ENCODE measurements at regions not wholly inside any gene's neighbourhood (a gene's known extent, or its start where the extent isn't known, plus 50 kb on each side); places are given as distances from the start of the nearest gene placed in this dataset.

DNA sequence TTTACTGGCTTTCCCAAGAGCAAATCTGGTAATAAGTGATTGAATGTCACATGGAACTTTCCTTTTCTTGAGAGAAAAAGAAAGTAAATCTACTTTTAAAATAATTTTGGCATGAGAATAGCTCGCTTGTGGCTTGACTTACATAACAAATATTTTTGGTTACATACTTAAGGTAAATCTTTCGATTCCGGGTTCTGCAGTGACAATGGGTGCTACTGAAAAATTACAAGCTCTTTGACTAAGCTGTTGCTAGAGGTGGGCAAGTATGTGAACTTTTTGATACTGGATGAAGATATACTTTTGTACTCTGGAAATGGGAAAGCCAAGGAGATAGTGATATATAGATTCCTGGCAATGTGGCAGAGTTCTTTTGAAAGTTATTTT is 51.9 kb upstream of the OTOL1 start:
- no peak for DNase-seq

DNA sequence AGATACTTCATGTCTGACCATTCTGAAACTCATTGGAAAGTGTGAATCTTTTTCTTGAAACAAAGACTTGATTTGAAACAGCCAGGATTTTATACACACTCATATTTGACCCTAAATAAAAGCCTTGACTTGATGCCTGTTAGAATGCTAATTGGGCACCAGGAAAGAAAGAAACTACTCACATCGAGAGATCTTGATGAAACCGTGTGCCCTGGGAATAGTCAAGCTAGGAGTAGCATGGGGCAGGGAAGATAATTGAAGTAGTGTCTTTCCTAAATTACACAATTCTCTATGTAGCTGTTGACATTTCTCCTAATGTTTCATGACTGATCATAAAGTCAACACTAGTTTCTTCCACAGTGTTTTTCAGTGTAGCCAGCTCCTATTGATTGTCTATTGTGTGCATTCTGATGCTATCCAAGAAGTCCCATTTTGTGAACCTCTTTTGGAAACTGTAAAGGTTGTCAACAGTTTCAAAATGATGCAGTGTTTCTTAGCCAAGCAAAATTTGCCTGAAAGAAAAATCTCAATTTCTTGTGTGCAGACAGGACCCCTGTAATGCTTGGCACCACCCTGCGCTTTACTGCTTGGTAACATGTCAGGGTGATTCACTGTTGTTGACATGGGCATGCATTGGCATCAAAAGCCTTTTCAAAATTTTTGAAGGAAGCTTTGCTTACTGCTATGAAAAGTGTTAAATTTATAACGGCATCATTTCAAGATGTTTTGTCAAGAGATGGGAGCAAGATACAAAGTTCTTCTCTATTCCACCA is 52.5 kb upstream of the OTOL1 start:
- peak; percentile 41 for DNase-seq

DNA sequence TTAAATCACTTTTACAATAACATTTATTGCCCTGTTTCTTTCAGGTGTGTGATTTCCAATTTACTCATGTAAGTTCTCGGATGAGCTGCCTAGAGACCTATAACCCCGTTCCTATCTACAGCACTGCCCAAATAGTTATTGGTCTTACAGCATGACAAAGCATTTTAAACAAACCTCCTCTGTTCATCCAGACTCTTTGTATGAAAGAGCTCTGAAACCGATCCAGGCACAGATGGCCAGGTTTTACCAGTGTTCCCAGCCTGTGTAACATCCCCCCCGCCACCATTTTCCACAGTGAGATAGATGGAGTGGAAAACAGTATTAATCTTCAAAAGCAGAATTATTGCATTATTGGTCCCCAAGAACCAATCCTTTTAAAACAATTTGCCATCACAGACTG is 59.0 kb upstream of the SPTSSB start:
- no peak for DNase-seq

DNA sequence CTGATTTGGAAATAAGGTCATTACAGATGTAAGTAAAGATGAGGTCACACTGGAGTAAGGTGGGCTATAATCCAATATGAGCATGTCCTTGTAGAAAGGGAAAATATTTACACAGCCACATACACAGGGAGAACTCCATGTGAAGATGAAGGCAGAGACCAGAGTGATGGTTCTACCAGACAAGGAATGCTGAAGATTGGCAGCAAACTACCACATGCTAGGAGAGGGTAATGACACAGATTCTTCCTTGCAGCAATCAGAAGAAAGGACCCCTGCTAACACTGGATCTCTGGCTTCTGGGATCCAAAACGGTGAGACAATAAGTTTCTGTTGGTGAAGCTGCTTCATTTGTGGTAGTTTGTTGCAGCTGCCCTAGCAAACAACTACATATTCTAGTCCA is 56.0 kb upstream of the SPTSSB start:
- DNase-seq = no peak

DNA sequence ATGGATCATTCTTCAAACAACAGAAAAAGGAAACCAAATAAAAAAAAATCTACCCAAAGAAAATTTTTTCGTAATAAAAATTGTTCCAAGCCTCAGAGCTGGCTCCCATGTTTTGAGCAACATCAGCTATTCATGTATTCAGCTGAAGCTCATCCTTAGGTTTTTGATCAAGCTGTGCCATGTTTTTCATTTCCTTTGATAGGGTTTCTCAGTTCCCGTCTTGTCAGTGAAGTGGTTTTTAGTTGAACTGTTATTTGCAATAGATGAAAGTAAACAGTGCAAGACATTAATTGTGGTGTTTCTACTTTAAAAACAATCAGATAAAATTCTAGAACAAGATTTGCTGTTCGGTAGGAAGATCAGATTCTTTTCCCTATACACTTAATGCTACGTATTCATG is 55.4 kb upstream of the SPTSSB start:
- no peak for DNase-seq

DNA sequence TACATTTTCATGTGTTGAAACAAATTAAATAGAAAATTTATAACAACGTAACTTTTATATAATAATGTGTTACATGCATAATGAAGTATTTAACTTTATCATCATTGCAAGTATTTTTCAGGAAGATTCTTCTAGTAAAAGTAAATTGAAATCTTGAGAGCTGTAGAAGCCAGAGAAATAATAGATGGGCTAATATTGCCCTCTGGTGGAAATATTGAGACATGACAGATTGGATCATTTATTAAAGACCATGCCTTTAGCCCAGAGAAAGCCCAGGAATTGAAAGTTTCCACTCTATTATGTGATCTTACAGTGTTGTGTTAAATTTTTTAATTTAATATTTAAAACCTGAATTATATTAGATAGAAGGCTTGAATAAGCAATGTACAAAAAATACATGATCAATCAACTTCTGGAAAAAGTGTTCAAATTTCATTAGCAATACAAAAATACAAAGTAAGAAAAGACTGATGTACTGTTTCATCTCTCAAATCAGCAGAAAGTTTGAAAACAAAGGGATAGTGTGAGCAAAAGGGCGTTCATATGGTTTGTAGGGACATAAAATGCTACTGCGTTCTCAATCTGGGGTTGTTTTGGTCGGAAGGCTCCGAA is 52.7 kb upstream of the SPTSSB start:
- DNase-seq = peak; percentile 40

DNA sequence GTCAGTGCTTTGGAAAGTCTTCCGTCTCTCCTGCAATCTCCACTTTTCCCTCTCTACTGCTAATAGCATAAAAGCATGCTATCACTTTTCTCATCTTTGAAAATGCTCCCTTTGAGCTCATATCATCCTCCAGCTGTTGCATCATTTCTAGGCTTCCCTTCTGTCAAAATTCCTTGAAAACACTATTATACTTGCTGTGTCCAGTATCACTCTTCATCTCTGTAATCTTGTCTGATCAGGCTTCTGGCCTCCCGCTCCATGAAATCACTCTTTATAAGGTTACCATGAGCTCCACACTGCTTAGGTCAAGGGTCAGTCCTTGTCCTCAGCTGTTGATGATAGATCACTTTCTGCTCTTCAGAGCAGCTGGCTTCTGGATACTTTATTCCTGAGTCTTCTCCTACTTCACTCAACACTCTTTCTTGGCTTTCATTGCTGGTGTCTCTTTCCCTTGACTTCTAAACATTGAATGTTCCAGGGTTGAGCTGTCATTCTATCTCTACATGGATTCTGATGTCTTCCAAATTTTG is 50.9 kb upstream of the SPTSSB start:
- DNase-seq = no peak
